Right lobe of liver (tissue), 6 donors: ENCODE measurements at regions not wholly inside any gene's neighbourhood (a gene's known extent, or its start where the extent isn't known, plus 50 kb on each side); places are given as distances from the start of the nearest gene placed in this dataset.

Experiments used
- ATAC-seq, 4 donors: fragments of 200-7000 bp; cut with Tn5 transposase; one replicate each; pipeline ENCODE4 v1.9.1; 2020; ENCODE audit warnings: mild to moderate bottlenecking in 4 of 4, moderate library complexity in 4 of 4
- DNase-seq, 3 donors: peaks; one replicate each; pipeline ENCODE4 v3.0.0-alpha.2; 2020
- H3K27ac ChIP-seq, 3 donors: fragments of 200-600 bp; one replicate each; pipeline ENCODE4 v1.8.0; 2022
- H3K27me3 ChIP-seq, 2 donors: fragments of 200-600 bp; one replicate each; pipeline ENCODE4 v1.8.0; 2022
- H3K36me3 ChIP-seq, 4 donors: fragments of 200-600 bp; sonication (generic) in 1 of 4; one replicate each; pipeline versions ENCODE4 v1.5.1 to v1.8.0; 2017 to 2022; ENCODE audit warnings: control low read depth in 1 of 4
- H3K4me1 ChIP-seq, 4 donors: fragments of 200-600 bp; sonication (generic) in 1 of 4; one replicate each; pipeline versions ENCODE4 v1.5.1 to v1.8.0; 2017 to 2022; ENCODE audit warnings: control low read depth in 1 of 4
- H3K4me3 ChIP-seq, 3 donors: fragments of 200-600 bp; one replicate each; pipeline ENCODE4 v1.8.0; 2022
- H3K9me3 ChIP-seq, 4 donors: fragments of 200-600 bp; sonication (generic) in 1 of 4; one replicate each; pipeline versions ENCODE4 v1.5.1 to v1.8.0; 2017 to 2022; ENCODE audit warnings: control low read depth in 1 of 4
- POLR2A ChIP-seq: fragments of 450-650 bp; IDR thresholded peaks from one replicate; pipeline ENCODE4 v1.6.1; 2017; ENCODE audit warnings: antibody characterized with exemption, mild to moderate bottlenecking
- WGBS: methylation state at CpG from one replicate; pipeline ENCODE4 v1.1.6; 2018; ENCODE audit warnings: low coverage, low lambda C conversion rate; ENCODE audit not compliant: insufficient coverage; ENCODE audit errors: missing lambda C conversion rate; 5-methylcytosine and 5-hydroxymethylcytosine counted together
- intact Hi-C, 2 donors: fragments of 100-400 bp; cut with DNase I; formaldehyde crosslinking; loops; one replicate each; pipeline versions ENCODE4 v1.11.2 to v1.14.1; 2022
- TF ChIP-seq, protein P1 (sequence below), 4 donors: fragments of 200-600 bp in 3 of 4; fragments of 450-650 bp in 1 of 4; IDR thresholded peaks; one replicate each; pipeline versions ENCODE4 v1.5.1 to v1.8.0; 2016 to 2022; ENCODE audit warnings: antibody characterized with exemption in 4 of 4, mild to moderate bottlenecking in 2 of 4
- donor health status: DM: no; HTN: yes; CAD: no.
- donor health status: DM: no; HTN: no; CAD: no.
- donor health status: DM: no; HTN: no; CAD: no.
- donor health status: DM: no; HTN: yes; CAD: no.
- donor health status: DM: no; HTN: yes; CAD: no.

DNA sequence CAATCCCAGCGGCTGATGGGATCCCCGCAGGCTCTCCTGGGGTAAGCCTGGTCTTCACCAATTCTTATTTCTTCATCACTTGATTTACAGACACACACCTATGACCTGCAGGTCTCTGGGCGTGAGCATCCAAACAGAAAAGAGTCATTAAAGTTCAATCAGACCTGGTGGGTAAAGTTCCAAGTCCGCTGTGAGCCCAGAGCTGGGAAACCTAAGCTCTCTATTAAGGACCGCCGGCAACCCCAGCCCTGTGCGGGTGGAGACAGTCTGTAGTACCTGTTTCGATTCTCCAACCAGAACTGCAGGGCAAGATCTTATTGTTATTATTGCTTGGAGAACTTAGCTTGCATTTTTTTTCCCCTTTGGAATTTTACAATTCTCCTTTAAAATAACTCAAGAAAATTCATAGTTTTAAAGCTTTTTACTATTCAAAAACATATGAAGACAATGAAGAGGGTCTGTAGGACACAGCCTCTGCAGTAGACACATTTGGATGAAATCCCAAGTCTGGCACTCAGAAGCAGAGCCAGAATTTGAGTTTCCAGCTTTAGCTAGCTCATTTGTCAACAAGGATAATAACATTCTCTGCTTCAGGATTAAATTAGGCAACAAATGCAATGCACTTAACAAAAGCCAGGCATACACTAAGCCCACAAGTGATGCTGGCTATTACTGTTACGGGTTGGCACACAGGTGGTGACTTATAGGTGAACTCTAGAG lies 376.4 kb downstream of the INSIG2 start:
- Histone ChIP-seq H3K27me3 (no peaks in the 10 kb centered on the region), H3K4me1 (no peaks in the 10 kb centered on the region), H3K36me3 (no peaks in the 10 kb centered on the region), H3K9me3 (no peaks in the 10 kb centered on the region), H3K4me3 (no peak overlapping the region), H3K27ac (no peak overlapping the region)
- 46% methylated on average over 9 of the region's 9 CpGs for WGBS
- peak in 2 of 4 donors; percentile 62 to 78 for ATAC-seq
- TF ChIP-seq POLR2A = no peak
- TF ChIP-seq, protein P1, sequence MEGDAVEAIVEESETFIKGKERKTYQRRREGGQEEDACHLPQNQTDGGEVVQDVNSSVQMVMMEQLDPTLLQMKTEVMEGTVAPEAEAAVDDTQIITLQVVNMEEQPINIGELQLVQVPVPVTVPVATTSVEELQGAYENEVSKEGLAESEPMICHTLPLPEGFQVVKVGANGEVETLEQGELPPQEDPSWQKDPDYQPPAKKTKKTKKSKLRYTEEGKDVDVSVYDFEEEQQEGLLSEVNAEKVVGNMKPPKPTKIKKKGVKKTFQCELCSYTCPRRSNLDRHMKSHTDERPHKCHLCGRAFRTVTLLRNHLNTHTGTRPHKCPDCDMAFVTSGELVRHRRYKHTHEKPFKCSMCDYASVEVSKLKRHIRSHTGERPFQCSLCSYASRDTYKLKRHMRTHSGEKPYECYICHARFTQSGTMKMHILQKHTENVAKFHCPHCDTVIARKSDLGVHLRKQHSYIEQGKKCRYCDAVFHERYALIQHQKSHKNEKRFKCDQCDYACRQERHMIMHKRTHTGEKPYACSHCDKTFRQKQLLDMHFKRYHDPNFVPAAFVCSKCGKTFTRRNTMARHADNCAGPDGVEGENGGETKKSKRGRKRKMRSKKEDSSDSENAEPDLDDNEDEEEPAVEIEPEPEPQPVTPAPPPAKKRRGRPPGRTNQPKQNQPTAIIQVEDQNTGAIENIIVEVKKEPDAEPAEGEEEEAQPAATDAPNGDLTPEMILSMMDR (IDR thresholded peaks at IDR 0.05) = no peak
- DNase-seq = no peak
- intact Hi-C loops = no loop called here

DNA sequence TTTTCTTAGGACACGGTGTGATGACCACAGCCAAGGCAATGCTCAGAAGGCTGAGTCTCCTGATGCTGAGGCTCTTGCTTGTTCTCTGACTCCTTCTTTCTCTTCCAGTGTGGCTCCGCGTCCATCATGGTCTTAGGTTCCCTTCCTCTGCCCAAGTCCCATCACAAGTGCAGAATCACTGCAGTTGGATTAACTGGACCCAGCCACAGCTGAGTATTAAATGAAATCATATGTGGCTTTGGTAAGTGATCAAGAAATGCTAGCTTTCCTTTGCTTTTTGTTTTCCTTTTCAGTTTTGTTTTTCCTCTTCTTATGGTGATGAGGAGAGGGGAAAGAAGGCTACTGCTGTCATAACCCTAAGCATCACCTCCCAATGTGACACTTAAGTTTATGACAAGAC lies 375.8 kb downstream of the INSIG2 start:
- H3K27ac ChIP-seq = no peak overlapping the region
- H3K4me1 ChIP-seq = no peaks in the 10 kb centered on the region
- intact Hi-C loops = no loop called here
- 75% methylated on average over 2 of the region's 3 CpGs for WGBS
- H3K9me3 ChIP-seq = no peaks in the 10 kb centered on the region
- TF ChIP-seq, protein P1 (IDR thresholded peaks at IDR 0.05) = no peak
- TF ChIP-seq POLR2A = no peak
- H3K27me3 ChIP-seq = no peaks in the 10 kb centered on the region
- no peak overlapping the region for H3K4me3 ChIP-seq
- DNase-seq (no peak), ATAC-seq (no peak)
- H3K36me3 ChIP-seq = no peaks in the 10 kb centered on the region

GRCh38 chr2:118460425-118460824 lies 372.2 kb downstream of the INSIG2 start:
- TF ChIP-seq, protein P1 (IDR thresholded peaks at IDR 0.05) = no peak
- no peak for TF ChIP-seq POLR2A
- ATAC-seq = no peak
- H3K27ac ChIP-seq = no peak overlapping the region
- H3K27me3 ChIP-seq = no peaks in the 10 kb centered on the region
- intact Hi-C loops = no loop called here
- H3K36me3 ChIP-seq = no peaks in the 10 kb centered on the region
- no peak overlapping the region for H3K4me3 ChIP-seq
- no peak for DNase-seq
- no peaks in the 10 kb centered on the region for H3K9me3 ChIP-seq
- H3K4me1 ChIP-seq = no peaks in the 10 kb centered on the region
- 66% methylated on average over 3 of the region's 5 CpGs for WGBS

GRCh38 chr2:118459426-118459825 lies 371.2 kb downstream of the INSIG2 start:
- ATAC-seq (no peak), DNase-seq (no peak)
- WGBS = 67% methylated on average over 1 of the region's 1 CpG
- no peaks in the 10 kb centered on the region for H3K9me3 ChIP-seq
- H3K36me3 ChIP-seq = no peaks in the 10 kb centered on the region
- TF ChIP-seq, protein P1 (IDR thresholded peaks at IDR 0.05) = peak in 1 of 4 donors; percentile 5
- TF ChIP-seq POLR2A = no peak
- intact Hi-C loops = no loop called here
- no peak overlapping the region for H3K27ac ChIP-seq
- H3K4me3 ChIP-seq = no peak overlapping the region
- no peaks in the 10 kb centered on the region for H3K4me1 ChIP-seq
- H3K27me3 ChIP-seq = no peaks in the 10 kb centered on the region

- ATAC-seq = no peak
- TF ChIP-seq, protein P1 (IDR thresholded peaks at IDR 0.05) = no peak
- no peak for TF ChIP-seq POLR2A
These were observed 369.7 kb downstream of the INSIG2 start for GRCh38 chr2:118457951-118458350.

More at GRCh38 chr2:118457951-118458350, 369.7 kb downstream of the INSIG2 start:
- Histone ChIP-seq H3K27me3 (no peaks in the 10 kb centered on the region), H3K4me3 (no peak overlapping the region), H3K9me3 (no peaks in the 10 kb centered on the region), H3K27ac (no peak overlapping the region), H3K36me3 (no peaks in the 10 kb centered on the region), H3K4me1 (no peaks in the 10 kb centered on the region)
- DNase-seq = no peak
- intact Hi-C loops = no loop called here
- WGBS = 74% methylated on average over 2 of the region's 3 CpGs
